Neural progenitor cell (in vitro differentiated cells): ENCODE measurements at regions not wholly inside any gene's neighbourhood (a gene's known extent, or its start where the extent isn't known, plus 50 kb on each side); places are given as distances from the start of the nearest gene placed in this dataset.

Experiments
- CTCF ChIP-seq: fragments of 200-600 bp; sonication (generic); IDR thresholded peaks from 2 replicates; pipeline ENCODE4 v1.5.1; 2017; ENCODE audit warnings: antibody characterized with exemption, mild to moderate bottlenecking
- EZH2phosphoT487 ChIP-seq: fragments of 200-600 bp; sonication (generic); IDR thresholded peaks from 2 replicates; pipeline ENCODE4 v1.6.1; 2017; ENCODE audit warnings: antibody characterized with exemption

DNA sequence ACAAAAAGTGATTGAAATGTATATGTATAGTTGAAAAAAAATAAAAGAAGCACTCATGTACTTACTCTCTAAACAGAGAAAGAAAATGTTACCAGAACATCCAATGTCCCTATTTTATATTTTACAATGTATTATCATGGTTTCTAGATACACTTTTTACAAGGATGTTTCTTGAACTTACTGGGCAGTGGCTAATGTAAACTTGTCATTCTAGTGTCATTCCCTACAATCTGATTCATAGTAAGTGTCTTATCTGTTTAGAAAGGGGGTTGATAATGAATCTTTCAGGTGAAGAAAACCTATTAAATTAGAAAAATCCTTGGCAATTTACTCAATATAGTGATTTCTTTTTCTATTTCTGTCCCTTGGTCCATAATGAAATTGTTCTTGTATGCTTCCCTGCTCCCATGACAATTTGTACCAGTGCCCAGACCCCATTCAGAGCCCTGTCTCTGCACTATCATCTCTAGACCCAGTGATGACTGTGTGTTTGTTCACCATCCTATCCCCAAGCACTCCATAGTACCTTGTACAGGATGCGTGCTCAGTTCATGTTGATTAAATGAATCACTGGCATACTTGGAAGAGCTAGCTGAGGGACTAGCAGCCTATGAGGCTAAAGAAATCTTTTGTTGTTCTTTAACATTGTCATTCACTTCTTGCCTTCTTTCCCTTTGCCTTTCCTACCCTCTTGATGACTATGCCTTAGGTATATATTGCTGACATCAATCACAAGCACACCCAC is 101.2 kb downstream of the HMHB1 start:
- TF ChIP-seq CTCF: no peak
- no peak for TF ChIP-seq EZH2phosphoT487
